Muscle layer of duodenum (tissue), 2 donors: ENCODE measurements at regions not wholly inside any gene's neighbourhood (a gene's known extent, or its start where the extent isn't known, plus 50 kb on each side); places are given as distances from the start of the nearest gene placed in this dataset.

Source experiments
- H3K27ac ChIP-seq: one replicate; pipeline ENCODE4 v1.7.0; 2013; ENCODE audit warnings: mild to moderate bottlenecking, low read length
- H3K27me3 ChIP-seq: one replicate; pipeline ENCODE4 v1.7.0; 2013; ENCODE audit warnings: low read depth, mild to moderate bottlenecking, control low read depth, low read length
- H3K36me3 ChIP-seq, 2 donors: one replicate each; pipeline ENCODE4 v1.7.0; 2013; ENCODE audit warnings: low read length in 2 of 2, control low read depth in 1 of 2, mild to moderate bottlenecking in 1 of 2; ENCODE audit not compliant: insufficient read depth in 2 of 2, control insufficient read depth in 1 of 2
- H3K4me1 ChIP-seq, 2 donors: one replicate each; pipeline ENCODE4 v1.7.0; 2013; ENCODE audit warnings: low read length in 2 of 2, mild to moderate bottlenecking in 2 of 2, control low read depth in 1 of 2, moderate library complexity in 1 of 2; ENCODE audit not compliant: insufficient read depth in 2 of 2, control insufficient read depth in 1 of 2
- H3K4me3 ChIP-seq, 2 donors: one replicate each; pipeline ENCODE4 v1.7.0; 2013; ENCODE audit warnings: low read length in 2 of 2, low read depth in 1 of 2, mild to moderate bottlenecking in 1 of 2
- H3K9me3 ChIP-seq, 2 donors: one replicate each; pipeline ENCODE4 v1.7.0; 2013; ENCODE audit warnings: low read length in 2 of 2, control low read depth in 1 of 2, mild to moderate bottlenecking in 1 of 2; ENCODE audit not compliant: control insufficient read depth in 1 of 2
- donor health status: healthy.

- Histone ChIP-seq H3K4me3 (no peak overlapping the region), H3K4me1 (no peaks in the 10 kb centered on the region), H3K27ac (no peak overlapping the region), H3K27me3 (no peaks in the 10 kb centered on the region), H3K36me3 (no peaks in the 10 kb centered on the region), H3K9me3 (no peaks in the 10 kb centered on the region)
Measured at GRCh38 chr20:6635034-6635736, 132.3 kb upstream of the BMP2 start.

DNA sequence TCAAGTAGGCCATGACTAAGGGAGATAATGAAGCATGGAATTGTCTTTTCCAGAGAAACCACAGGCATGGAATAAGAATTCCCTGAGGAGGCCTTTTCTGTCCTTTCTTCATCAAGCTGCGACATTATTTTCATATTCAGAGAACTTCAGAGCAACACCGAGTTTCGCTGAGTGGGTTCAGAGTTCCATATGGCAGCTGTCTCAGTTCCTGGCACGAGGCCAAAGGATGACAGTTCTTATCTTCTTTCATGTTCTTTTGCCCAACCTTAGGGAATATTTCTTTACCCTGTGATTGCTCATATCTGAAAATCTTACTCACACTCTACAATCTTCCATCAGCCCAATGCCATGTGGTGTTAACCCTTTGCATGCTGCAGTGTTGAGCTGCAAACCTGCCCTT, 135.3 kb upstream of the BMP2 start:
- no peaks in the 10 kb centered on the region for H3K9me3 ChIP-seq
- no peaks in the 10 kb centered on the region for H3K36me3 ChIP-seq
- no peaks in the 10 kb centered on the region for H3K4me1 ChIP-seq
- no peak overlapping the region for H3K4me3 ChIP-seq
- H3K27me3 ChIP-seq, result no peaks in the 10 kb centered on the region
- H3K27ac ChIP-seq, result no peak overlapping the region

DNA sequence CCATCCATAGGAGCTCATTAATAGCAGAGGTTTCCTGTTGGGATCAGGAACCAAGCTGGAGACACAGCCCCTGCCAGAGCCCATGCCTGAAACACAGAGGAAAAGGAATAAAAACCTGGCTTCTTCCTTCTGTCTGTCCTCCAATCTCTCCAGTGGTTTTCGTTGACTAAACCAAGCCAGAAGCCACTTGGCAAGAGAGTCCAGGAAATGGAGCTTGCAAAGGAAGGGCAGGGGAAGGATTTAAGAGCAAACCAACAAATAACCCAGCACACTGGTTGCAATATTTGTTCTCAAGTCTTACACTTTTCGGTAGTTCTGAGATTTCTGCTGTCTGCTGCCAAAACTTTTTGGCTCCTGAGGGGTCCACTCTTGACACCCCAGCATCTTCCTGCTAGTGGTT, 137.0 kb upstream of the BMP2 start:
- H3K4me3 ChIP-seq, result no peak overlapping the region
- no peaks in the 10 kb centered on the region for H3K4me1 ChIP-seq
- H3K36me3 ChIP-seq, result no peaks in the 10 kb centered on the region
- H3K27ac ChIP-seq, result no peak overlapping the region
- H3K27me3 ChIP-seq, result no peaks in the 10 kb centered on the region
- H3K9me3 ChIP-seq, result peaks cover 0 to 5% of the 10 kb centered on the region in 2 donors

DNA sequence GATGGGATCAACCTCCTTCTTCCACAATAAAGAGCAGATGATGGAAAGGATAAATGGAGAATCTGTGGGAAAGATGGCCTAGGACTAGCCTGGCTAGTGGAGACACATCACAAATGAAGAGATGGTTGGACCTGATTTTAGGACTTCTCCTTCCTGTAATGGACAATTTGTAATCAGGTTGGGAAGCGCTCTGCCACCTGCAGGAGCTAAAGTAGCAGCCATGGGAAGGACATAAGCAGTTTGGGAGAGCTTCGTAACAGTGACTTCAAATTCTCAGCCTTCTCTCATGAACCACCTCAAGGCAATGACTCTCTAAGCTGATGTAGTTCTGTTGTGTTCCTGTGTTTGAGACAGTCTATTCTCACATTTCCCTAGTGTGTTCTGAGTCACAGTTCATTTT, 137.9 kb upstream of the BMP2 start:
- H3K36me3 ChIP-seq, result no peaks in the 10 kb centered on the region
- H3K4me1 ChIP-seq, result no peaks in the 10 kb centered on the region
- H3K4me3 ChIP-seq, result no peak overlapping the region
- no peaks in the 10 kb centered on the region for H3K27me3 ChIP-seq
- no peak overlapping the region for H3K27ac ChIP-seq
- peaks cover 0 to 6% of the 10 kb centered on the region in 2 donors for H3K9me3 ChIP-seq

- Histone ChIP-seq H3K27ac (no peak overlapping the region), H3K4me1 (no peaks in the 10 kb centered on the region), H3K27me3 (no peaks in the 10 kb centered on the region), H3K36me3 (no peaks in the 10 kb centered on the region), H3K9me3 (peaks cover 0 to 6% of the 10 kb centered on the region in 2 donors), H3K4me3 (no peak overlapping the region)
Measured at GRCh38 chr20:6626805-6627204, 140.7 kb upstream of the BMP2 start.

DNA sequence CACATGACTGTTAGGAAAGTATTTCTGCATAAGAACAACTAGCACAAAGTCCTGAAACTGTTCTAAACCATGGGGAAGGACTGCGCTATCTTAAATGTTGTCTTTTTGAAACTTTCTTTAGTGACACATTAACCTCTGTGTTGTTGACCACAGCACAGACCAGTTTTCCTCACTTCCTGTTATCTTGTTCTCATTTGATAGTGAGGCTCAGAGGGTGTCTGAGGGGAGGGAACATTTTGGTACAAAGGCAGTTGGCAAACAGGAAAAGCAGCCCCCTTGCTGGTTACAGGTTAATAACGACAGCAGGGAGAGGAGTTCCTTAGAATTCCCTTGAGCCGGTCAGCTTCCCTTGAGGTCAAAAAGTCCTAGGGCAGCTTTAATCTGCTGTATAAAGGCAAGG, 143.5 kb upstream of the BMP2 start:
- Histone ChIP-seq H3K9me3 (peaks cover 0 to 6% of the 10 kb centered on the region in 2 donors), H3K27ac (no peak overlapping the region), H3K36me3 (no peaks in the 10 kb centered on the region), H3K27me3 (no peaks in the 10 kb centered on the region), H3K4me1 (no peaks in the 10 kb centered on the region), H3K4me3 (no peak overlapping the region)

GRCh38 chr20:6622041-6622440, 145.4 kb upstream of the BMP2 start:
- H3K27me3 ChIP-seq, result no peaks in the 10 kb centered on the region
- no peaks in the 10 kb centered on the region for H3K36me3 ChIP-seq
- no peaks in the 10 kb centered on the region for H3K4me1 ChIP-seq
- peaks cover 0 to 6% of the 10 kb centered on the region in 2 donors for H3K9me3 ChIP-seq
- H3K4me3 ChIP-seq, result no peak overlapping the region
- no peak overlapping the region for H3K27ac ChIP-seq

DNA sequence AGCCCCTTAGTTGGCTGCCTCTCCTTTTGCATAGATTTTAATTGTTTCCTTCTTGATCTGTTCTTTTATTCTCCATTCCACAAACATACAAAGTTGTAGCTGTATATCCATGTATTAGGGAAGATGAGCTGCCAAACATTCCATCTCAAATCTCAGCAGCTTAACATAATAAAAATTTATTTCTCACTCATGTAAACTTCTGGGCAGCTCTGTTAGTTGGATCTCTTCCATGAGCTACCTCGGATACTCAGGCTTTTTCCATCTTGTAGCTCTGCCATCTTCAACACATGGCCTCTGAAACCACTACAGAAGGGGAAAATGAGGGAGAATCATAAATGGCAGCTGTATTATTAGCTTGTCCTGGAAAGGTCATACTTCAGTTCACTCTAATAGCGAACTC, 149.4 kb upstream of the BMP2 start:
- no peak overlapping the region for H3K27ac ChIP-seq
- no peak overlapping the region for H3K4me3 ChIP-seq
- no peaks in the 10 kb centered on the region for H3K9me3 ChIP-seq
- no peaks in the 10 kb centered on the region for H3K27me3 ChIP-seq
- no peaks in the 10 kb centered on the region for H3K4me1 ChIP-seq
- no peaks in the 10 kb centered on the region for H3K36me3 ChIP-seq

DNA sequence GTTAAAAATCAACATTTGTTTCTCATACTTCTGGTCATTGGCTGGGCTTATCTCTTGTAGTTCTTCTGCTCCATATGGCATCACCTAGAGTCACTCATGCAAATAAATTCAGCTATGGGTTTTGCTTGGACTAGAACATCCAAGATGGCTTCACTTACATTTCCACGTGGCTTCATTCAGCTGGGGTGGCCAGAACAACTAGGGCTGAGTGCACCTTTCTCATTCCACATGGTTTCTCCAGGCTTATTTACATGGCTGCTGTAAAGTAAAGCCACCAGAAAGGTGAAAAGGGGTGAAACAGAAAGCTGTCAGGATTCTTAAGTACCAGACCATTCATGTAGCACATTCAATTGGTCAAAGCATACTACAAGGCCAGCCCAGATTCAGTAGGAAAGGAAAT, 151.1 kb upstream of the BMP2 start:
- no peak overlapping the region for H3K4me3 ChIP-seq
- H3K27ac ChIP-seq, result no peak overlapping the region
- H3K36me3 ChIP-seq, result no peaks in the 10 kb centered on the region
- no peaks in the 10 kb centered on the region for H3K9me3 ChIP-seq
- no peaks in the 10 kb centered on the region for H3K4me1 ChIP-seq
- H3K27me3 ChIP-seq, result no peaks in the 10 kb centered on the region

GRCh38 chr20:6614836-6615235, 152.7 kb upstream of the BMP2 start:
- H3K36me3 ChIP-seq, result no peaks in the 10 kb centered on the region
- no peaks in the 10 kb centered on the region for H3K4me1 ChIP-seq
- no peak overlapping the region for H3K4me3 ChIP-seq
- no peaks in the 10 kb centered on the region for H3K9me3 ChIP-seq
- H3K27me3 ChIP-seq, result no peaks in the 10 kb centered on the region
- no peak overlapping the region for H3K27ac ChIP-seq

DNA sequence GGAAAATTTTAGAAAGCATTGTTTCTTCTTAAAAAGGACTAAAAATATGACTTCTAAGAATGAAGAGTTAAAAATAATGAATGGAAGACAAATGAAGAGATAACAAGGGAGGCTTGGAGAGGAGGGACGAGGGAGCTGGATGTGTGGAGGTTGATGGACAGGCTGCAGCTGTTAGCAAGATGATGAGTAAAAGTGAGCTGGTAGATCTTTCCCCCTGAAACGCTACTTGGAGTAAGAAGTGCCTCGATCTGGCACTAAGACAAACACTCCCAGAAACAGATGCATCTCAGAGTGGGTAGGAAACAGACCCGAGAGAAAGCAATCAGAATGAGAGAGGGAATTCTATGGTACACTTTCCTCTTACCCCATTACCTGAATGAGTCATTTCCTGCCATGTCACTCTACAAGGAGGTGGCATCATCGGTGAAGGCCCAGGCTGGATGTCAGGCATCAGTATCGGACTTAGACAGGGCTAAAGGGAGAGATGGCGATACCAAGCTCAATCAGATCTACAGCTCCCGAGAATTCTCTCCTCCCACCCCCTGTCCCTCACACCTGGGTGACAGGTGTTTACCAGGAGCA, 154.1 kb upstream of the BMP2 start:
- no peaks in the 10 kb centered on the region for H3K36me3 ChIP-seq
- H3K4me1 ChIP-seq, result no peaks in the 10 kb centered on the region
- H3K4me3 ChIP-seq, result no peak overlapping the region
- H3K27me3 ChIP-seq, result no peaks in the 10 kb centered on the region
- H3K27ac ChIP-seq, result no peak overlapping the region
- no peaks in the 10 kb centered on the region for H3K9me3 ChIP-seq

DNA sequence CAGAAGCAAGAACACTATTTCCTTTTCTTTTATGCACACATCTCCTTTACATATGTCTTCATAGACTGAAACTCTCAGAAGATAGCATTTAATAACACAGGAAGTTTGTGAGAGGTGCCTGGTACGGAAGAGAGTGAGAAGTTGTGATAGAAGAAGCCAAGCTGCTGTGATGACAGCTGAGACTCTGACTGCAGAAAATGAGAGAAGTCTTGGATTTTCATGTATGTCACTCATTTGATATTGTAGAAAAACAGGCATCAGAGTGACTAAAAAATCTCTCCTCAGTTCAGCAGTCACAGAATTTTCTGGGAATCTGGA, 154.9 kb upstream of the BMP2 start:
- Histone ChIP-seq H3K4me1 (no peaks in the 10 kb centered on the region), H3K4me3 (no peak overlapping the region), H3K27me3 (no peaks in the 10 kb centered on the region), H3K36me3 (no peaks in the 10 kb centered on the region), H3K9me3 (no peaks in the 10 kb centered on the region), H3K27ac (no peak overlapping the region)
